Natural killer cell treated with Interleukin-12 subunit alpha and Interleukin-12 subunit beta and Interleukin-15 and Interleukin-18, amount 100 ng/mL, for 72 hours (primary cell): ENCODE measurements at regions not wholly inside any gene's neighbourhood (a gene's known extent, or its start where the extent isn't known, plus 50 kb on each side); places are given as distances from the start of the nearest gene placed in this dataset.

Experiments used
- ATAC-seq, 2 donors: fragments of 150-1000 bp; cut with Tn5 transposase in 1 of 2; sonication (Bioruptor Pico), chemical (Tn5 transposase) in 1 of 2; 2 replicates each; pipeline ENCODE4 v1.10.0; 2021
- DNase-seq: peaks from one replicate; pipeline ENCODE4 v3.0.0; 2022; ENCODE audit warnings: low spot score
- H3K27ac Mint-ChIP-seq, 2 donors: 1 replicate in 1 of 2; 2 replicates in 1 of 2; pipeline ENCODE4 v1.8.0; 2022; ENCODE audit warnings: mixed read lengths in 2 of 2, mild to moderate bottlenecking in 1 of 2, moderate library complexity in 1 of 2
- H3K27me3 Mint-ChIP-seq, 2 donors: 1 replicate in 1 of 2; 2 replicates in 1 of 2; pipeline ENCODE4 v1.8.0; 2022; ENCODE audit warnings: mixed read lengths in 2 of 2
- H3K36me3 Mint-ChIP-seq: one replicate; pipeline ENCODE4 v1.8.0; 2022; ENCODE audit warnings: mixed read lengths
- H3K4me1 Mint-ChIP-seq, 2 donors: 1 replicate in 1 of 2; 2 replicates in 1 of 2; pipeline ENCODE4 v1.8.0; 2022; ENCODE audit warnings: low read depth in 2 of 2, mixed read lengths in 2 of 2, mild to moderate bottlenecking in 1 of 2
- H3K4me3 Mint-ChIP-seq: one replicate; pipeline ENCODE4 v1.8.0; 2022; ENCODE audit warnings: mixed read lengths
- H3K9me3 Mint-ChIP-seq: 2 replicates; pipeline ENCODE4 v1.8.0; 2022; ENCODE audit warnings: mixed read lengths

DNA sequence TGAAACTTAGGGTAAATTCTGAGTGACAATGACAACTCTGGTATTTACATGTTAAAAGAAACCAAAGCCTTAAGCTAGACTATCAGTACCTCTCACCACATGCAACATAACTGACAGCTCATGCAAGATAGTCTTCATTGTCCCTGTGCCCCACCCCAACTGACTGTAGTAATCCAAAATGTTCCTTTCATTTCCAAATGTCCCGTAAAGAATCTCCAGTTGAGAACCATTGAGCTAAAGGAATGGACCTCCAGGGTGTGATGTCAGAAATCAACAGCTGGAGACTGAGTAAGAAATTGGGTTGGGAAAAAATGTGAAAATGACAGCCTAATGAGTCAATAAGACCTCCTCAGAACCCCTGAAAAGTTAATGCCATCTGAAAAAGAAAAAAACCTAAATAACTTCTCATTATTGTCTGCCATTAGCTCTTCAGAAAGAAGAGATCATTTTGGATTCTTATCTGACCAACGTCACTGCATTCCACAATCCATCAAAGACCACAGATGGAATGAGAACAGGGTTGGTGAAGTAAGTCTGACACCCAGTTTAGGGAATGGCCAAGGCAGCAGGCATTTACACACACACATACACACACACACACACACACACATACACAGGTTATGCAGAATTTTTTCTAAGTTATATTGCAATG is 51.7 kb upstream of the ACVR2A start:
- Mint-ChIP-seq H3K4me1 (peaks cover 0 to 9% of the 10 kb centered on the region in 2 donors), H3K4me3 (no peak overlapping the region), H3K27me3 (peaks cover 0 to 10% of the 10 kb centered on the region in 2 donors), H3K36me3 (no peaks in the 10 kb centered on the region), H3K27ac (no peak overlapping the region), H3K9me3 (no peaks in the 10 kb centered on the region)
- DNase-seq (no peak), ATAC-seq (no peak)

- Mint-ChIP-seq H3K36me3 (no peaks in the 10 kb centered on the region), H3K9me3 (no peaks in the 10 kb centered on the region), H3K4me3 (no peak overlapping the region), H3K27ac (no peak overlapping the region), H3K27me3 (peaks cover 0 to 10% of the 10 kb centered on the region in 2 donors), H3K4me1 (peaks cover 0 to 5% of the 10 kb centered on the region in 2 donors)
- DNase-seq (no peak), ATAC-seq (no peak)
Observed at GRCh38 chr2:147790580-147790979, 54.2 kb upstream of the ACVR2A start.

DNA sequence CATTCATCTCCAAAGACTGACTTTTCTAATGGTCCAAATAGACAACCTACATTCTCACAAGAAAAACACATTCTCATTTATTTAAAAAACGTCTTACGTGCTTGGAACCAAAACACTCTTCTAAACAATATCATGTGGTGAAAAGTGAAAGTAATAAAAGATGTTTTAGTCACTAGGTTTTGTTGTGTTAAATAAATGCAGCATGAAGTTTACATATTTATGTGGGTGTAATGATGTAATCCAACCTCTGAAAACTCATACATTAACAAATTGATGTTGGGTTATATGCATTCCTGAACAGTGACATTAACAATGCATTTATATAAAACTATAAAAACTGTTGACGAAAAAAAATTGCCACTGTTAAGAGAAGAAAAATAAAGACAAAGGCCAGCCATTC is 55.1 kb upstream of the ACVR2A start:
- no peak for DNase-seq
- Mint-ChIP-seq H3K27me3 (peaks cover 0 to 10% of the 10 kb centered on the region in 2 donors), H3K4me3 (no peak overlapping the region), H3K9me3 (no peaks in the 10 kb centered on the region), H3K4me1 (peaks cover 0 to 5% of the 10 kb centered on the region in 2 donors), H3K27ac (no peak overlapping the region), H3K36me3 (no peaks in the 10 kb centered on the region)
- ATAC-seq = no peak

DNA sequence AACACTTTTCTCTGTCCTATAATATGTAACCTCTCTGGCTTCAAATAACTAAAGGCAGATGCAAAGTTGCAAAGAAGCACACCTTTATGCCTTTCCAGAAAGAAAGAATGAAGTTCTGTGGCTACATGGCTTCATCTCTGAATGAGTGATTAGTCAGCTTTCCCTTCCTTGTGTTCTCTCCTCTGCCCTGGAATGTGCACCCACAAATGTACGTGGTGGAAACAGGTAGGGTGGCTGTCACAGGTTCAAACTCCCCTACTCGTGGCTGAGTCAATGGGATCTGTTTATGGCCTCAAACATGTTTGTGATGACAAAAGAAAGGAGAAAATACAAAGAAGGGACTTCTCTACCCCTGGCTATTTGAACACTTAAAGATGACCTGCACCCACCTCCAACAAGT is 55.5 kb upstream of the ACVR2A start:
- no peak for ATAC-seq
- Mint-ChIP-seq H3K27me3 (peaks cover 0 to 10% of the 10 kb centered on the region in 2 donors), H3K4me3 (no peak overlapping the region), H3K36me3 (no peaks in the 10 kb centered on the region), H3K9me3 (no peaks in the 10 kb centered on the region), H3K4me1 (peaks cover 0 to 5% of the 10 kb centered on the region in 2 donors), H3K27ac (no peak overlapping the region)
- DNase-seq = no peak

DNA sequence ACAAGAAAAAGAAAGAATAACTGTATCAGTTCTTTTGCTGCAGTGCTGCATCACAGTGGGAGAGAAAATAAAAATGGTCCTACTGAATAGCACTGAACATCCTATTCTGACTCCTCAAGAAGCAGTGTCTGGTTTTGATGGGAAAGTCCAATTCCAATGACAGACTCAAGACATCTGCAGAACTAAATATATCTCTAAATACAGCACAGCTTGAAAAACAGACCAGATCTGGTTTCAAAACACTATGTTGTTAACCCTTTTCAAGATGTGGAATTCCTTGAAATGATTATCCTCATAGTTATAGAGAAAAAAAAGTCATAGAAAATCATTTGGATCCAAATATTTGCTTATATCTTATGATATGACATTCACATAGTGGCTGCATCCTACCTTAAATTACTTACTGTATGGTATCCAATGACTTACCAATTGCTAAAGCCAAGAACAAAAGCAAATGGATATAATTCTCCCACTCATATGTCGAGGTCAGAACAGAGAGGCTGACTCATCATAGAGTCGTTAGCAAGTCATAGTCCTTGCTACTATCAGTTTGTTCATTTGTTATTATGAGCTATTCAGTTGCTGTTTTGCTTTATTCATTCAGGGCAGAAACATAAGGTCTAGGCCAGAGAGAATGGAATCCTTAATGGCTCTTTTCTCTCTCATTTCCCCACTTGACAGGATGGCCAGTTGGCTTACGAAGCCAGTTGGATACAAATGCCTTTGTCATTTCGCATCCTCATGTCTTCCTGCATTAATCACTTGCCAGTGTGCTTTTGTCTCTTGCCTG is 62.5 kb upstream of the ACVR2A start:
- Mint-ChIP-seq H3K27ac (no peak overlapping the region), H3K27me3 (peaks cover 6 to 7% of the 10 kb centered on the region in 2 donors), H3K4me3 (no peak overlapping the region), H3K36me3 (no peaks in the 10 kb centered on the region), H3K4me1 (peaks cover 0 to 5% of the 10 kb centered on the region in 2 donors), H3K9me3 (no peaks in the 10 kb centered on the region)
- ATAC-seq = no peak
- DNase-seq = no peak

DNA sequence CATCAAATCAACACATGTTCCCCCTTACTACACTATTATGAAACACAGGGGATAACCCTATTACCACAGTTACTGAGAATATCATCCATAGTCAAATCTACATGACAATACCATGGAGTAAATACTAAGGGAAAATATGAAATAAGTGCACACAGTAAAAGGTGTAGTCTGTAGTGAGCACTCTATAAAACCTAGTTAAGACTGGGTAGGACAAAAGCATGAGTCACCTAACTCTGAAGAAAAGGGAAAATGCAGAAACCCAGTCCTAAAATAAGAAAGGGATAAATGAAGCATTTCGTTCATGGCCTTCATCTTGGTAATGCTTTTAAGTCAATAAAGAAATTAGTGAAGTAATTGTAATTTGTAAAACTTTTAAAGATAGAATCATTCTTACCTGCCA is 65.4 kb upstream of the ACVR2A start:
- H3K4me3 Mint-ChIP-seq = no peak overlapping the region
- no peak overlapping the region for H3K27ac Mint-ChIP-seq
- DNase-seq = no peak
- no peak for ATAC-seq
- H3K4me1 Mint-ChIP-seq = no peaks in the 10 kb centered on the region
- no peaks in the 10 kb centered on the region for H3K36me3 Mint-ChIP-seq
- H3K27me3 Mint-ChIP-seq = peaks cover 17 to 19% of the 10 kb centered on the region in 2 donors
- no peaks in the 10 kb centered on the region for H3K9me3 Mint-ChIP-seq

DNA sequence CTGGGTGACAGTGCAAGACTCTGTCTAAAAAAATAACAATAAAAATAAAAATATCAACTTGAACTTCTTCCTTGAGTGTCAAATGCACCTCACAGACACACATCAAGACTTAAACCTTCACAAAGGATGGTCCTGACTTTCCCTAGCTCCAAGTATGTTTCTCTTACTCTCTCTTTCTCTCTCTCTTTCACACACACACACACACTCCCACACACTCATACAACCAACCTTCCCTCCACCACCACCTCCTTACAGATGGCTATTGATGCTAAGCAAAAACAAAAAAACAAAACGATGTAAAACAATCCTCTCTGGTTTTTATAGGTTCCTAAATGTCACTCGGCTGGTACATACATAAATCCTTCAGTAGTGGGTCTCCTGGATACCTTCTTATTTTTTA is 67.4 kb upstream of the ACVR2A start:
- Mint-ChIP-seq H3K27ac (no peak overlapping the region), H3K4me1 (no peaks in the 10 kb centered on the region), H3K36me3 (no peaks in the 10 kb centered on the region), H3K4me3 (no peak overlapping the region), H3K27me3 (peaks cover 17 to 19% of the 10 kb centered on the region in 2 donors), H3K9me3 (no peaks in the 10 kb centered on the region)
- ATAC-seq = no peak
- DNase-seq = no peak

GRCh38 chr2:147774805-147775204 is 70.0 kb upstream of the ACVR2A start:
- ATAC-seq (no peak), DNase-seq (no peak)
- Mint-ChIP-seq H3K4me1 (no peaks in the 10 kb centered on the region), H3K9me3 (no peaks in the 10 kb centered on the region), H3K36me3 (no peaks in the 10 kb centered on the region), H3K27me3 (peaks cover 17 to 19% of the 10 kb centered on the region in 2 donors), H3K4me3 (no peak overlapping the region), H3K27ac (no peak overlapping the region)

DNA sequence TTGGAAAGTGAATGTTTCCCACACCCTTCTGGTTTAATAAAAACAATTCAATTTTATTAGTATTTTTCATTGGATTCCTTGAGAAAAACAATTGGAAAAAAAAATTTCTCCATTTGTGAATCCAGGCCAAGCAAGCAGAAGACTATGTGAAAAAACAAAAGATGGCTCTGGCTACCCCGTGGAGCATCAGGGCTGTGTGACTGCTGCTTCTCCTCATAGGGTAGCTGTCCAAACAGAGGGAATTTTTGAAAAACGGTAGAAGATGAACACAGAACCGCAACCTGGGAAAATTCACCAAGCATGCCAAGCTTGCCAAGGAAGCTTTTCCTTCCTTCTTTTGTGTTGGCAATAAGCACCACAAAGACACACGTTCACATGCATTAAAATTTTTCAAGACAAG is 71.3 kb upstream of the ACVR2A start:
- Mint-ChIP-seq H3K27ac (no peak overlapping the region), H3K36me3 (no peaks in the 10 kb centered on the region), H3K9me3 (no peaks in the 10 kb centered on the region), H3K4me3 (no peak overlapping the region), H3K4me1 (no peaks in the 10 kb centered on the region), H3K27me3 (peaks cover 17 to 21% of the 10 kb centered on the region in 2 donors)
- DNase-seq = no peak
- no peak for ATAC-seq

DNA sequence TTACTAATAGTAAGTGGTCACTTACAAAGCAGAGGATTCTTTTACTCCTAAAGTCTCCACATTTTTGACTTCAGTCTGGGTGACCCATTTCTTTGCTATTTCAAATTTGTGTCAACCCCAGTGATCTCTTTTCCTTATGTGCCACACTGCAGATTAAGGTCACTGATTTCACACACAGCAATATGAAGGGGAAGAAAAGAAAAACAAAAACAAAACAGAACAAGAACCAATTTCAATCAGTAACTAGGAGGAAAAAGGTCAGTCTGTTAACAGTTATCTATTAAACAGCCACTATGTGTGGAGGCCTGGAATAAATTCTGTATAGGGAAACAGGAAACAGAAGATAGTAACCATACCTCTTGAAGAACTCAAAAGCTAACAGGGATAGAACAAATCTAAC is 72.0 kb upstream of the ACVR2A start:
- ATAC-seq (no peak), DNase-seq (no peak)
- Mint-ChIP-seq H3K9me3 (no peaks in the 10 kb centered on the region), H3K27ac (no peak overlapping the region), H3K4me3 (no peak overlapping the region), H3K4me1 (no peaks in the 10 kb centered on the region), H3K27me3 (peaks cover 16 to 21% of the 10 kb centered on the region in 2 donors), H3K36me3 (no peaks in the 10 kb centered on the region)

DNA sequence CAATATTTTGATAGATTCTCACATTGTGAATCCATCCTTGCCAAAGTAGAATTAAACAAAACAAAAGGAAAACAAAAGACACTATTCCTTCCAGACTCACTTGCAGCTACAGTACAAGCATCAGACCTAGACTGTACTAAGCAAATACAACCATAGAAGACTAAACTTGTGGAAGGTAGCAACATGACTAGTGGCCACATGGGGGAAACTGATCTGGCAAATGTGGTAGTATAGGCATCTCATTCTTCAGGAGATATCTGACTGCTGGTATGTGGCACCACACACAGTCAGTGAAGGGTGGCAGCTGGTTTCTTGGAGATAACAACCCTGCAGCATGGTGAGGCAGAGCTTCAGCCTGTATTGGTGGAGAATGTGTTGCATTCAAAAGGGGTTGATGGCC is 81.0 kb upstream of the ACVR2A start:
- no peak overlapping the region for H3K4me3 Mint-ChIP-seq
- ATAC-seq (no peak), DNase-seq (no peak)
- peaks cover 6 to 14% of the 10 kb centered on the region in 2 donors for H3K27me3 Mint-ChIP-seq
- peaks cover 7% of the 10 kb centered on the region for H3K9me3 Mint-ChIP-seq
- H3K27ac Mint-ChIP-seq = no peak overlapping the region
- no peaks in the 10 kb centered on the region for H3K36me3 Mint-ChIP-seq
- H3K4me1 Mint-ChIP-seq = no peaks in the 10 kb centered on the region

- H3K27me3 Mint-ChIP-seq = peaks cover 0 to 13% of the 10 kb centered on the region in 2 donors
- no peaks in the 10 kb centered on the region for H3K36me3 Mint-ChIP-seq
- ATAC-seq = no peak
- peaks cover 4% of the 10 kb centered on the region for H3K9me3 Mint-ChIP-seq
- DNase-seq = no peak
- H3K27ac Mint-ChIP-seq = no peak overlapping the region
- H3K4me3 Mint-ChIP-seq = no peak overlapping the region
- no peaks in the 10 kb centered on the region for H3K4me1 Mint-ChIP-seq
Observed at GRCh38 chr2:147760984-147761383, 83.8 kb upstream of the ACVR2A start.

DNA sequence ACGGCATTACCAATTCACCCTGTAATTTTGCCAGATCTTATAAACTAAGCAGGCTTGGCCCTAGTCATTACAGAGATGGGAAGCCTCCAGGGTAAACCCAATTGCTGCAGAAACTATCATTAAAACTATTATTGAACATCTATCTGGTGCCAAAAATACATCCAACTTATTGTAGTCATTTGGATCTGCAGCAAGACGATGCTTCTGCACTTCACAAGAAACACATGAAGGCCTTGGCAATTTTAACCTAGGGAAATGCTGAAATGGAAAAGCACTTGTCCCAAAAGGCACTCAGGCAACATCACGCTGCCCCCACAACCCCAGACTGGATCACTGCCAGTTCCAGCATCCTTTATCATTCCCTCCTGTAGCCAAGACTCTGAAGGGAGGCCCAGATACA is 85.3 kb upstream of the ACVR2A start:
- ATAC-seq (no peak), DNase-seq (no peak)
- no peak overlapping the region for H3K27ac Mint-ChIP-seq
- no peaks in the 10 kb centered on the region for H3K4me1 Mint-ChIP-seq
- H3K4me3 Mint-ChIP-seq = no peak overlapping the region
- H3K9me3 Mint-ChIP-seq = peaks cover 4% of the 10 kb centered on the region
- no peaks in the 10 kb centered on the region for H3K36me3 Mint-ChIP-seq
- H3K27me3 Mint-ChIP-seq = peaks cover 6 to 10% of the 10 kb centered on the region in 2 donors

GRCh38 chr2:147758821-147759220 is 86.0 kb upstream of the ACVR2A start:
- Mint-ChIP-seq H3K36me3 (no peaks in the 10 kb centered on the region), H3K27me3 (peaks cover 6 to 8% of the 10 kb centered on the region in 2 donors), H3K4me1 (no peaks in the 10 kb centered on the region), H3K9me3 (peaks cover 2% of the 10 kb centered on the region), H3K27ac (no peak overlapping the region), H3K4me3 (no peak overlapping the region)
- DNase-seq (no peak), ATAC-seq (no peak)
